ENCODE measurements at regions not wholly inside any gene's neighbourhood (a gene's known extent, or its start where the extent isn't known, plus 50 kb on each side); places are given as distances from the start of the nearest gene placed in this dataset.

DNA sequence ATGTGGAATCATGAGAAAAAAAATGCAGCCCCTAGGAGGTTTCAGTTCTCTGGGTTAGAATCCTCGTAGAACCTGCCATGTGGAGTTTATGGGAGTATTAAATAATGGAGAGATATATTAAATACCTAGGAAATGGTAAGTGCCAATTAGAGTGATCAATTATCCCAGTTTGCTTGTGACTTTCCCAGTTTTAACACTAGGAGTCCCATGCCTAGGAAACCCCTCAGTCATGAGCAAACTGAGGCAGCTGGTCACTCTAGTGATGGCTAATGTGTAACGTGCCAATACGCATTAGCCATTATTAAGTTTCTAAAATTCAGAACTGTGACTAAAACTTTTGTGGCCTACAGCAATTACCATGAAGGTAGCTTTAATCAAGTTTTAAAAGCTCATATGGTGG lies 720.6 kb downstream of the TAF11L14 start:
- no peak overlapping the region for H3K4me3 ChIP-seq (ENCODE audit: control insufficient read depth, low read depth, low read length)
- TF ChIP-seq CTCF (conservative IDR thresholded peaks at IDR 0.05; ENCODE audit: control insufficient read depth, insufficient read depth, low read depth, low read length), result no peak
- DNase-seq (ENCODE audit: low read depth), result no peak

DNA sequence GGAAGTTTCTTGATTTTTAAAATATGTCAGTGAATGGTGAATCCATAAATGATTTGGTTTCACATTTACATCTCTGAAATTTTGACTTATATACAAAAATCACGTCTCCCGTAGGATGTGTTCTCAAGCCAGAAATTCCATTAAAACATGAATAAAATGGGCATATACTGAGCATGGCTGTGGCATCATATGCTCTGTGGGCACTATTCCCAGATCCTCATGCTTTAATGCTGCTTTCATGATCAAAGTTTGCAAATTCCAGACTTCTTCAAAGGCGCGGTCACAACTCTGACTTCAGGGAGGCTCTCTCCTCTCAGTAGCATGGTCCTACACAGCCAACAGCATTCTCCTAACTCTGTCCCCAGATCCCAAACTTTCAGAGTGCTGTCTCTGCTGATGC lies 723.2 kb downstream of the TAF11L14 start:
- TF ChIP-seq CTCF (conservative IDR thresholded peaks at IDR 0.05; ENCODE audit: control insufficient read depth, insufficient read depth, low read depth, low read length), result no peak
- H3K4me3 ChIP-seq (ENCODE audit: control insufficient read depth, low read depth, low read length), result no peak overlapping the region
- no peak for DNase-seq (ENCODE audit: low read depth)

DNA sequence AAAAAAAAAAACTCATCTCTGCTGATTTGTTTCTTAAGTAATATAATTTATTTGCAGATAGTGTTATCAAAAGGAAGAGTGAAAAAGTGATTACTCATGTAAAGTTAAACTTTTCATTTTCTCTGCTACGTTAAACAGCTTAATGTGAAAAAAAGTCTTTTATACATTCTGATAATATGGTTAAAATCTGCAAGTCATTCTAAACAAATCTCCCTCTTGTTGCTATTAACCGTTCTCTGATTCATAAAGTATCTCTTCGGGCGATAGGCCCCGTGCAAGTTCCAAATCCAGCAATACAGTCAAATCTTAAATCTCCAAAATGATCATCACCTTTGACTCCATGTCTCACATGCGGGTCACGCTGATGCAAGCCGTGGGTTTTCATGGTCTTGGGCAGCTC lies 732.0 kb downstream of the TAF11L14 start:
- no peak for TF ChIP-seq CTCF (conservative IDR thresholded peaks at IDR 0.05; ENCODE audit: control insufficient read depth, insufficient read depth, low read depth, low read length)
- no peak overlapping the region for H3K4me3 ChIP-seq (ENCODE audit: control insufficient read depth, low read depth, low read length)
- DNase-seq (ENCODE audit: low read depth), result no peak

GRCh38 chr5:18370531-18370930 lies 736.3 kb downstream of the TAF11L14 start:
- H3K4me3 ChIP-seq (ENCODE audit: control insufficient read depth, low read depth, low read length), result no peak overlapping the region
- no peak for TF ChIP-seq CTCF (conservative IDR thresholded peaks at IDR 0.05; ENCODE audit: control insufficient read depth, insufficient read depth, low read depth, low read length)
- DNase-seq (ENCODE audit: low read depth), result no peak

- no peak for TF ChIP-seq CTCF (conservative IDR thresholded peaks at IDR 0.05; ENCODE audit: control insufficient read depth, insufficient read depth, low read depth, low read length)
- H3K4me3 ChIP-seq (ENCODE audit: control insufficient read depth, low read depth, low read length), result no peak overlapping the region
- DNase-seq (ENCODE audit: low read depth), result no peak
These were observed 741.4 kb downstream of the TAF11L14 start for GRCh38 chr5:18375641-18376040.

GRCh38 chr5:18378066-18378465 lies 743.8 kb downstream of the TAF11L14 start:
- TF ChIP-seq CTCF (conservative IDR thresholded peaks at IDR 0.05; ENCODE audit: control insufficient read depth, insufficient read depth, low read depth, low read length), result no peak
- no peak for DNase-seq (ENCODE audit: low read depth)
- no peak overlapping the region for H3K4me3 ChIP-seq (ENCODE audit: control insufficient read depth, low read depth, low read length)

DNA sequence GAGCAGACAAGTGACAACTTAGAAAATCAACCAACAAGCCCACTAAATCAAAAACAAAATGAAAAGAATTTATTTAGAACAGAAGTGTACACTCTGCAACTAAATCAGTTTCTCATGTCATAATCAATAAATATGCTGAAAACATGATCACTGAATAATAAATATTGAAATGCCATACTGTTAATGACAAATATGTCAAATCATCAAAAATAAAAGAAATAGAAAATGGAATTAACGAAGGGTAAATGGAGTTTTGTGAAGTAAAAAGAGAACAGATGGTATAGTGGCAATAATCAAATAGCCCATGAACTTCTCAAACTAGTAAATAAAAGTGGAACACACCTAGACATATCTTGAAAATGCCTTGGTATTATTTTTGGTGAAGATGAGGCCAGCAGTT lies 744.9 kb downstream of the TAF11L14 start:
- no peak for DNase-seq (ENCODE audit: low read depth)
- H3K4me3 ChIP-seq (ENCODE audit: control insufficient read depth, low read depth, low read length), result no peak overlapping the region
- no peak for TF ChIP-seq CTCF (conservative IDR thresholded peaks at IDR 0.05; ENCODE audit: control insufficient read depth, insufficient read depth, low read depth, low read length)
